ENCODE measurements at regions not wholly inside any gene's neighbourhood (a gene's known extent, or its start where the extent isn't known, plus 50 kb on each side); places are given as distances from the start of the nearest gene placed in this dataset.

DNA sequence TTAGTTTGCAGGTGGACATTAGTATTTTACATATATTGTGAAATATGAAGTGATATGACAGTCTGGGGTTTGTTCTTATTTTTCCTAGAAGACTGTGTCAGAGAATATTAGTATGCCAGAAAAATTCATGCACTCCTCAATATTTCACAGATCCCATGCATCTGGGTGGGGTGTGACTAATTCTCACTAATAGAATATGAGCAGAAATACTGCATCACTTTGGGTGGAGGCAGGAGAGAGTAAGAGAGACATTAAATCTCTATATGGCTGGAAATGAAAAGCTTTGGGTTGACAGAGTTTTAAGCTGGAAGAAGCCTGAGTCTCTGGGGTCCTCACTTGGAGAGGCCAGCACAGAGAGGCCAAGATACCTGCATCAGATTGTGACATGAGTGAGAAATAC lies 101.3 kb upstream of the DPH6 start:
- no peak for ATAC-seq
- Histone ChIP-seq H4K20me1 (replicated peaks; ENCODE audit: control insufficient read depth, insufficient read depth, low read length) (no peaks in the 10 kb centered on the region), H3K36me3 (ENCODE audit: control insufficient read depth, insufficient read depth, low read length) (no peaks in the 10 kb centered on the region), H3K27me3 (ENCODE audit: control insufficient read depth in 2 of 2, insufficient read depth in 2 of 2, low read length in 2 of 2) (no peaks in the 10 kb centered on the region), H3K79me2 (ENCODE audit: control insufficient read depth, insufficient read depth, low read length) (no peaks in the 10 kb centered on the region), H3K9me1 (ENCODE audit: control insufficient read depth, insufficient read depth, low read length) (no peaks in the 10 kb centered on the region), H3K9ac (ENCODE audit: insufficient read depth in 1 of 2, low read depth in 2 of 2, low read length in 2 of 2) (no peak overlapping the region), H3K27ac (ENCODE audit: extremely low read depth, low read depth, low read length) (no peak overlapping the region), H2AFZ (ENCODE audit: low read depth, low read length) (no peak overlapping the region), H3K4me2 (ENCODE audit: insufficient read depth, low read length) (no peak overlapping the region), H3K9me3 (replicated peaks; ENCODE audit: control insufficient read depth, insufficient read depth, low read depth, low read length) (no peaks in the 10 kb centered on the region), H3K4me3 (no peak overlapping the region), H3K4me1 (replicated peaks in 1 of 2; ENCODE audit: control insufficient read depth in 2 of 2, insufficient read depth in 2 of 2, low read length in 2 of 2) (no peaks in the 10 kb centered on the region)
- POLR2A ChIA-PET, result no interaction called here
- DNase-seq (ENCODE audit: extremely low read depth in 1 of 4, low spot score in 3 of 4), result no peak
- intact Hi-C loops (cut with micrococcal nuclease), result no loop called here
- in situ Hi-C loops (cut with MboI), result no loop called here
- no peak for TF ChIP-seq SP1 (CRISPR knock-in tag; IDR thresholded peaks at IDR 0.05)
- TF ChIP-seq ZFP1 (CRISPR knock-in tag; IDR thresholded peaks at IDR 0.05), result no peak
- no peak for TF ChIP-seq DPF2 (IDR thresholded peaks at IDR 0.05)
- no peak for TF ChIP-seq SRF (CRISPR knock-in tag; IDR thresholded peaks at IDR 0.05)
- TF ChIP-seq ZNF551 (CRISPR knock-in tag; IDR thresholded peaks at IDR 0.05), result no peak
- TF ChIP-seq MCM5 (IDR thresholded peaks at IDR 0.05; ENCODE audit: low read depth), result no peak
- TF ChIP-seq NCOA4 (IDR thresholded peaks at IDR 0.05; ENCODE audit: partially characterized antibody), result no peak
- no peak for TF ChIP-seq ZNF592 (IDR thresholded peaks at IDR 0.05)
- TF ChIP-seq CC2D1A (IDR thresholded peaks at IDR 0.05), result no peak
- no peak for TF ChIP-seq ZNF24 (IDR thresholded peaks at IDR 0.05)
- FAIRE-seq, result no peak
- CTCF ChIA-PET (ENCODE audit: low intra/inter-chr PET ratio), result no interaction called here
- BruUV-seq (replicated peaks), result no TSS peak
